HCT116 (cell line): ENCODE measurements at regions not wholly inside any gene's neighbourhood (a gene's known extent, or its start where the extent isn't known, plus 50 kb on each side); places are given as distances from the start of the nearest gene placed in this dataset.

Experiments used
- ATAC-seq: fragments of 200-7000 bp; cut with Tn5 transposase; 2 replicates; pipeline ENCODE4 v1.9.1; 2020; ENCODE audit warnings: mild to moderate bottlenecking, moderate library complexity
- BruUV-seq: library from RNA; stranded (reverse); fragments of 400-500 nt; replicated peaks from 2 replicates; lab custom pipeline; 2021; lab: Mats Ljungman, UMichigan
- CTCF ChIA-PET: fragments of 300-600 bp; sonication (Branson Sonifier 250); formaldehyde crosslinking; loops from one replicate; lab custom pipeline; 2021; ENCODE audit warnings: antibody characterized with exemption; lab: Charles Lee
- POLR2A ChIA-PET: fragments of 300-600, 350-600 bp; sonication (Branson Sonifier 250); formaldehyde crosslinking; loops from one replicate; lab custom pipeline; 2021; ENCODE audit warnings: antibody characterized with exemption; lab: Charles Lee
- RAD21 ChIA-PET, 2 experiments: fragments of 300-600 bp; sonication (Branson Sonifier 250); formaldehyde crosslinking; loops; one replicate each; lab custom pipeline; 2023; ENCODE audit warnings: low total read pairs in 2 of 2; ENCODE audit not compliant: uncharacterized antibody in 2 of 2, unreplicated experiment in 2 of 2, low non-redundant PET in 1 of 2; lab: Charles Lee
- DNase-seq: peaks from one replicate; pipeline ENCODE4 v3.0.0-alpha.2; 2010; ENCODE audit warnings: low read depth, low spot score
- H2AFZ ChIP-seq: fragments of 200-600 bp; shearing (Covaris generic), sonication (generic); 2 replicates; pipeline ENCODE4 v1.6.1; 2017; ENCODE audit warnings: low read depth, mixed run types, mixed read lengths, antibody characterized with exemption, low read length; ENCODE audit not compliant: poor library complexity, severe bottlenecking
- H3K27ac ChIP-seq: 2 replicates; pipeline ENCODE4 v1.5.1; 2012; ENCODE audit warnings: low read depth, low read length
- H3K27me3 ChIP-seq: fragments of 200-600 bp; sonication (generic); 2 replicates; pipeline ENCODE4 v1.6.1; 2016; ENCODE audit warnings: mixed run types, low read length, mixed read lengths; ENCODE audit not compliant: insufficient read depth
- H3K36me3 ChIP-seq, 2 experiments: fragments of 200-500 bp in 1 of 2; fragments of 200-600 bp in 1 of 2; sonication (Bioruptor generic) in 1 of 2; sonication (generic) in 1 of 2; 2 replicates each; pipeline versions ENCODE4 v1.5.1 to v1.6.1; 2014 to 2016; ENCODE audit warnings: low read length in 2 of 2, inconsistent platforms in 1 of 2, mixed read lengths in 1 of 2, mixed run types in 1 of 2; ENCODE audit not compliant: insufficient read depth in 2 of 2, control insufficient read depth in 1 of 2
- H3K4me1 ChIP-seq, 2 experiments: fragments of 200-600 bp in 1 of 2; sonication (generic) in 1 of 2; 2 replicates each; pipeline versions ENCODE4 v1.5.1 to v1.6.1; 2012 to 2017; ENCODE audit warnings: low read length in 2 of 2, inconsistent platforms in 1 of 2, mild to moderate bottlenecking in 1 of 2, mixed read lengths in 1 of 2, mixed run types in 1 of 2, moderate library complexity in 1 of 2; ENCODE audit not compliant: insufficient read depth in 2 of 2, control insufficient read depth in 1 of 2
- H3K4me2 ChIP-seq: fragments of 200-600 bp; sonication (generic); 2 replicates; pipeline ENCODE4 v1.6.1; 2017; ENCODE audit warnings: mixed run types, low read length, mixed read lengths
- H3K4me3 ChIP-seq, 2 experiments: fragments of 200-600 bp in 1 of 2; sonication (generic) in 1 of 2; replicated peaks in 1 of 2; 2 replicates each; pipeline ENCODE4 v1.5.1; 2011 to 2016; ENCODE audit warnings: low read length in 2 of 2, control low read depth in 1 of 2, low read depth in 1 of 2, mild to moderate bottlenecking in 1 of 2, mixed read lengths in 1 of 2, mixed run types in 1 of 2
- H3K79me2 ChIP-seq: fragments of 200-600 bp; sonication (generic); 2 replicates; pipeline ENCODE4 v1.6.1; 2017; ENCODE audit warnings: mild to moderate bottlenecking, mixed run types, low read length, moderate library complexity, mixed read lengths; ENCODE audit not compliant: insufficient read depth
- H3K9ac ChIP-seq: fragments of 200-600 bp; sonication (generic); 2 replicates; pipeline ENCODE4 v1.6.1; 2016; ENCODE audit warnings: low read length, mixed read lengths
- H3K9me2 ChIP-seq: fragments of 200-600 bp; sonication (generic), shearing (Covaris generic); 2 replicates; pipeline ENCODE4 v1.6.1; 2017; ENCODE audit warnings: mixed run types, mild to moderate bottlenecking, moderate library complexity; ENCODE audit not compliant: insufficient read depth
- H3K9me3 ChIP-seq, 2 experiments: fragments of 200-500 bp in 1 of 2; fragments of 200-600 bp in 1 of 2; sonication (Bioruptor generic) in 1 of 2; sonication (generic) in 1 of 2; 2 replicates each; pipeline ENCODE4 v1.6.1; 2014 to 2017; ENCODE audit warnings: low read length in 2 of 2, mixed read lengths in 2 of 2, inconsistent platforms in 1 of 2, low read depth in 1 of 2, mild to moderate bottlenecking in 1 of 2, mixed run types in 1 of 2, moderate library complexity in 1 of 2; ENCODE audit not compliant: control insufficient read depth in 1 of 2, insufficient read depth in 1 of 2
- H4K20me1 ChIP-seq: fragments of 200-600 bp; sonication (generic), shearing (Covaris generic); 2 replicates; pipeline ENCODE4 v1.6.1; 2017; ENCODE audit warnings: mixed run types, mild to moderate bottlenecking, moderate library complexity; ENCODE audit not compliant: insufficient read depth
- CBX3 ChIP-seq: IDR thresholded peaks from 2 replicates; pipeline ENCODE4 v1.6.1; 2012; ENCODE audit warnings: low read depth
- CTCF ChIP-seq, 3 experiments: fragments of 200-600 bp in 1 of 3; sonication (generic) in 1 of 3; IDR thresholded peaks in 2 of 3; conservative IDR thresholded peaks in 1 of 3; 2 replicates each; pipeline ENCODE4 v1.5.1; 2012 to 2017; ENCODE audit warnings: low read depth in 2 of 3, low read length in 2 of 3, antibody characterized with exemption in 1 of 3, borderline replicate concordance in 1 of 3, control low read depth in 1 of 3, mild to moderate bottlenecking in 1 of 3, mixed read lengths in 1 of 3, mixed run types in 1 of 3, moderate library complexity in 1 of 3; ENCODE audit not compliant: insufficient read depth in 1 of 3
- EGR1 ChIP-seq: IDR thresholded peaks from 2 replicates; pipeline ENCODE4 v1.6.1; 2012; ENCODE audit warnings: low read depth
- ELF1 ChIP-seq: IDR thresholded peaks from 2 replicates; pipeline ENCODE4 v1.6.1; 2012; ENCODE audit warnings: low read depth, borderline replicate concordance
- EZH2 ChIP-seq: fragments of 200-600 bp; sonication (generic); IDR thresholded peaks from 2 replicates; pipeline ENCODE4 v1.6.1; 2017; ENCODE audit warnings: antibody characterized with exemption, mixed run types
- EZH2phosphoT487 ChIP-seq: fragments of 200-600 bp; IDR thresholded peaks from 2 replicates; pipeline ENCODE4 v1.6.1; 2018; ENCODE audit warnings: antibody characterized with exemption, borderline replicate concordance
- REST ChIP-seq: IDR thresholded peaks from 2 replicates; pipeline ENCODE4 v1.6.1; 2012; ENCODE audit warnings: low read depth
- SP1 ChIP-seq: IDR thresholded peaks from 2 replicates; pipeline ENCODE4 v1.6.1; 2012; ENCODE audit warnings: low read depth
- ZBTB33 ChIP-seq: IDR thresholded peaks from 2 replicates; pipeline ENCODE4 v1.6.1; 2011; ENCODE audit warnings: mild to moderate bottlenecking, low read length, moderate library complexity; ENCODE audit not compliant: insufficient replicate concordance; ENCODE audit errors: extremely low read depth
- ZFX ChIP-seq: fragments of 450-650 bp; IDR thresholded peaks from 2 replicates; pipeline ENCODE4 v1.6.1; 2017
- ZNF274 ChIP-seq: fragments of 200-500 bp; sonication (Bioruptor generic); IDR thresholded peaks from 2 replicates; pipeline ENCODE4 v1.6.1; 2014; ENCODE audit warnings: mild to moderate bottlenecking, low read depth, low read length, inconsistent platforms
- intact Hi-C: fragments of 100-400 bp; cut with micrococcal nuclease; formaldehyde crosslinking; loops from 2 replicates; pipeline ENCODE4 v1.10.0; 2022

- no peak for DNase-seq
- no peaks in the 10 kb centered on the region for H3K27me3 ChIP-seq
- H3K79me2 ChIP-seq, result no peaks in the 10 kb centered on the region
- no peak overlapping the region for H3K9ac ChIP-seq
- ATAC-seq, result no peak
- BruUV-seq, result no TSS peak
- RAD21 ChIA-PET, result no interaction called here
- H3K9me2 ChIP-seq, result no peaks in the 10 kb centered on the region; the same call in 1 of the 2 replicates
- TF ChIP-seq CTCF (IDR thresholded peaks at IDR 0.05 in 2 of 3, conservative IDR thresholded peaks at IDR 0.05 in 1 of 3; ENCODE audit: borderline replicate concordance in 1 of 3, insufficient read depth in 1 of 3, low read depth in 2 of 3, low read length in 2 of 3) (no peak), ELF1 (no peak), ZNF274 (no peak), CBX3 (no peak), REST (no peak), EZH2 (no peak), ZBTB33 (no peak), EZH2phosphoT487 (no peak), SP1 (no peak), EGR1 (no peak), ZFX (no peak)
- H3K4me2 ChIP-seq, result no peak overlapping the region
- no peaks in the 10 kb centered on the region for H3K36me3 ChIP-seq
- H3K4me1 ChIP-seq, result no peaks in the 10 kb centered on the region
- no peak overlapping the region for H2AFZ ChIP-seq
- CTCF ChIA-PET, result no interaction called here
- no peak overlapping the region for H3K4me3 ChIP-seq
- no peak overlapping the region for H3K27ac ChIP-seq
- H4K20me1 ChIP-seq, result no peaks in the 10 kb centered on the region
- no peaks in the 10 kb centered on the region for H3K9me3 ChIP-seq
- POLR2A ChIA-PET, result no interaction called here
- intact Hi-C loops, result no loop called here
Measured at GRCh38 chr4:164239976-164240375, 514.0 kb upstream of the SMIM31 start.
